ENCODE measurements at regions not wholly inside any gene's neighbourhood (a gene's known extent, or its start where the extent isn't known, plus 50 kb on each side); places are given as distances from the start of the nearest gene placed in this dataset.
"Not testable (repeated sequence)": the region's sequence is repeated elsewhere in the genome, so short reads cannot be mapped to it uniquely, and the experiment has no call there.

GRCh38 chr22:23457380-23457985 lies 122.6 kb downstream of the IGLL1 start (continued):
- no peak for TF ChIP-seq KAT8 (IDR thresholded peaks at IDR 0.05; ENCODE audit: low read depth)
- TF ChIP-seq, protein P1, sequence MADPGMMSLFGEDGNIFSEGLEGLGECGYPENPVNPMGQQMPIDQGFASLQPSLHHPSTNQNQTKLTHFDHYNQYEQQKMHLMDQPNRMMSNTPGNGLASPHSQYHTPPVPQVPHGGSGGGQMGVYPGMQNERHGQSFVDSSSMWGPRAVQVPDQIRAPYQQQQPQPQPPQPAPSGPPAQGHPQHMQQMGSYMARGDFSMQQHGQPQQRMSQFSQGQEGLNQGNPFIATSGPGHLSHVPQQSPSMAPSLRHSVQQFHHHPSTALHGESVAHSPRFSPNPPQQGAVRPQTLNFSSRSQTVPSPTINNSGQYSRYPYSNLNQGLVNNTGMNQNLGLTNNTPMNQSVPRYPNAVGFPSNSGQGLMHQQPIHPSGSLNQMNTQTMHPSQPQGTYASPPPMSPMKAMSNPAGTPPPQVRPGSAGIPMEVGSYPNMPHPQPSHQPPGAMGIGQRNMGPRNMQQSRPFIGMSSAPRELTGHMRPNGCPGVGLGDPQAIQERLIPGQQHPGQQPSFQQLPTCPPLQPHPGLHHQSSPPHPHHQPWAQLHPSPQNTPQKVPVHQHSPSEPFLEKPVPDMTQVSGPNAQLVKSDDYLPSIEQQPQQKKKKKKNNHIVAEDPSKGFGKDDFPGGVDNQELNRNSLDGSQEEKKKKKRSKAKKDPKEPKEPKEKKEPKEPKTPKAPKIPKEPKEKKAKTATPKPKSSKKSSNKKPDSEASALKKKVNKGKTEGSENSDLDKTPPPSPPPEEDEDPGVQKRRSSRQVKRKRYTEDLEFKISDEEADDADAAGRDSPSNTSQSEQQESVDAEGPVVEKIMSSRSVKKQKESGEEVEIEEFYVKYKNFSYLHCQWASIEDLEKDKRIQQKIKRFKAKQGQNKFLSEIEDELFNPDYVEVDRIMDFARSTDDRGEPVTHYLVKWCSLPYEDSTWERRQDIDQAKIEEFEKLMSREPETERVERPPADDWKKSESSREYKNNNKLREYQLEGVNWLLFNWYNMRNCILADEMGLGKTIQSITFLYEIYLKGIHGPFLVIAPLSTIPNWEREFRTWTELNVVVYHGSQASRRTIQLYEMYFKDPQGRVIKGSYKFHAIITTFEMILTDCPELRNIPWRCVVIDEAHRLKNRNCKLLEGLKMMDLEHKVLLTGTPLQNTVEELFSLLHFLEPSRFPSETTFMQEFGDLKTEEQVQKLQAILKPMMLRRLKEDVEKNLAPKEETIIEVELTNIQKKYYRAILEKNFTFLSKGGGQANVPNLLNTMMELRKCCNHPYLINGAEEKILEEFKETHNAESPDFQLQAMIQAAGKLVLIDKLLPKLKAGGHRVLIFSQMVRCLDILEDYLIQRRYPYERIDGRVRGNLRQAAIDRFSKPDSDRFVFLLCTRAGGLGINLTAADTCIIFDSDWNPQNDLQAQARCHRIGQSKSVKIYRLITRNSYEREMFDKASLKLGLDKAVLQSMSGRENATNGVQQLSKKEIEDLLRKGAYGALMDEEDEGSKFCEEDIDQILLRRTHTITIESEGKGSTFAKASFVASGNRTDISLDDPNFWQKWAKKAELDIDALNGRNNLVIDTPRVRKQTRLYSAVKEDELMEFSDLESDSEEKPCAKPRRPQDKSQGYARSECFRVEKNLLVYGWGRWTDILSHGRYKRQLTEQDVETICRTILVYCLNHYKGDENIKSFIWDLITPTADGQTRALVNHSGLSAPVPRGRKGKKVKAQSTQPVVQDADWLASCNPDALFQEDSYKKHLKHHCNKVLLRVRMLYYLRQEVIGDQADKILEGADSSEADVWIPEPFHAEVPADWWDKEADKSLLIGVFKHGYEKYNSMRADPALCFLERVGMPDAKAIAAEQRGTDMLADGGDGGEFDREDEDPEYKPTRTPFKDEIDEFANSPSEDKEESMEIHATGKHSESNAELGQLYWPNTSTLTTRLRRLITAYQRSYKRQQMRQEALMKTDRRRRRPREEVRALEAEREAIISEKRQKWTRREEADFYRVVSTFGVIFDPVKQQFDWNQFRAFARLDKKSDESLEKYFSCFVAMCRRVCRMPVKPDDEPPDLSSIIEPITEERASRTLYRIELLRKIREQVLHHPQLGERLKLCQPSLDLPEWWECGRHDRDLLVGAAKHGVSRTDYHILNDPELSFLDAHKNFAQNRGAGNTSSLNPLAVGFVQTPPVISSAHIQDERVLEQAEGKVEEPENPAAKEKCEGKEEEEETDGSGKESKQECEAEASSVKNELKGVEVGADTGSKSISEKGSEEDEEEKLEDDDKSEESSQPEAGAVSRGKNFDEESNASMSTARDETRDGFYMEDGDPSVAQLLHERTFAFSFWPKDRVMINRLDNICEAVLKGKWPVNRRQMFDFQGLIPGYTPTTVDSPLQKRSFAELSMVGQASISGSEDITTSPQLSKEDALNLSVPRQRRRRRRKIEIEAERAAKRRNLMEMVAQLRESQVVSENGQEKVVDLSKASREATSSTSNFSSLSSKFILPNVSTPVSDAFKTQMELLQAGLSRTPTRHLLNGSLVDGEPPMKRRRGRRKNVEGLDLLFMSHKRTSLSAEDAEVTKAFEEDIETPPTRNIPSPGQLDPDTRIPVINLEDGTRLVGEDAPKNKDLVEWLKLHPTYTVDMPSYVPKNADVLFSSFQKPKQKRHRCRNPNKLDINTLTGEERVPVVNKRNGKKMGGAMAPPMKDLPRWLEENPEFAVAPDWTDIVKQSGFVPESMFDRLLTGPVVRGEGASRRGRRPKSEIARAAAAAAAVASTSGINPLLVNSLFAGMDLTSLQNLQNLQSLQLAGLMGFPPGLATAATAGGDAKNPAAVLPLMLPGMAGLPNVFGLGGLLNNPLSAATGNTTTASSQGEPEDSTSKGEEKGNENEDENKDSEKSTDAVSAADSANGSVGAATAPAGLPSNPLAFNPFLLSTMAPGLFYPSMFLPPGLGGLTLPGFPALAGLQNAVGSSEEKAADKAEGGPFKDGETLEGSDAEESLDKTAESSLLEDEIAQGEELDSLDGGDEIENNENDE (IDR thresholded peaks at IDR 0.05; ENCODE audit: low read depth, low read length), result no peak
- no peak for TF ChIP-seq ZNF274 (IDR thresholded peaks at IDR 0.05; ENCODE audit: borderline replicate concordance, low read depth, low read length)
- no peak for TF ChIP-seq PHF8 (IDR thresholded peaks at IDR 0.05; ENCODE audit: borderline replicate concordance, low read length)
- TF ChIP-seq RFX5 (IDR thresholded peaks at IDR 0.05; ENCODE audit: low read depth, low read length), result no peak
- no peak for TF ChIP-seq TAL1 (IDR thresholded peaks at IDR 0.05)
- no peak for TF ChIP-seq ZFP30 (CRISPR knock-in tag; IDR thresholded peaks at IDR 0.05; ENCODE audit: borderline replicate concordance)

- POLR2A ChIA-PET; H3K9me3 ChIP-seq (replicated peaks; ENCODE audit: control insufficient read depth, insufficient read depth, low read depth, low read length); H3K27me3 ChIP-seq (ENCODE audit: control insufficient read depth in 2 of 2, insufficient read depth in 2 of 2, low read length in 2 of 2); DNase-seq (ENCODE audit: extremely low read depth in 1 of 4, low spot score in 3 of 4); H3K27ac ChIP-seq (ENCODE audit: extremely low read depth, low read depth, low read length); H3K4me2 ChIP-seq (ENCODE audit: insufficient read depth, low read length); FAIRE-seq; H3K9ac ChIP-seq (ENCODE audit: insufficient read depth in 1 of 2, low read depth in 2 of 2, low read length in 2 of 2); ATAC-seq; H3K4me3 ChIP-seq; BruUV-seq (replicated peaks); in situ Hi-C loops (cut with MboI); H3K36me3 ChIP-seq (ENCODE audit: control insufficient read depth, insufficient read depth, low read length); intact Hi-C loops (cut with micrococcal nuclease); CTCF ChIA-PET (ENCODE audit: low intra/inter-chr PET ratio); H3K79me2 ChIP-seq (ENCODE audit: control insufficient read depth, insufficient read depth, low read length); H4K20me1 ChIP-seq (replicated peaks; ENCODE audit: control insufficient read depth, insufficient read depth, low read length); H3K9me1 ChIP-seq (ENCODE audit: control insufficient read depth, insufficient read depth, low read length): not testable (repeated sequence)
- H3K4me1 ChIP-seq (replicated peaks in 1 of 2; ENCODE audit: control insufficient read depth in 2 of 2, insufficient read depth in 2 of 2, low read length in 2 of 2), result peaks cover 0 to 19% of the 10 kb centered on the region in 2 experiments; a peak in 3 of 5 replicates
- 0 out of 2 replicates have a peak overlapping the region, but pooled peaks have one; percentile 9 for H2AFZ ChIP-seq (ENCODE audit: low read depth, low read length)
- WGBS (ENCODE audit: insufficient coverage, low coverage, missing lambda C conversion rate), result 15% methylated on average over 14 of the region's 27 CpGs
These were observed 123.3 kb downstream of the IGLL1 start for GRCh38 chr22:23456666-23457379.

Measured in K562 (cell line).